Naive thymus-derived CD8-positive, alpha-beta T cell (primary cell): ENCODE measurements at regions not wholly inside any gene's neighbourhood (a gene's known extent, or its start where the extent isn't known, plus 50 kb on each side); places are given as distances from the start of the nearest gene placed in this dataset.
"Not testable (repeated sequence)": the region's sequence is repeated elsewhere in the genome, so short reads cannot be mapped to it uniquely, and the experiment has no call there.

Source experiments
- ATAC-seq, 2 donors: fragments of 150-1000 bp; cut with Tn5 transposase in 1 of 2; sonication (Bioruptor Pico), chemical (Tn5 transposase) in 1 of 2; 1 replicate in 1 of 2; 2 replicates in 1 of 2; pipeline ENCODE4 v1.10.0; 2021; ENCODE audit warnings: mild to moderate bottlenecking in 2 of 2, moderate library complexity in 2 of 2
- POLR2A ChIA-PET: fragments of 350-600 bp; sonication (Branson Sonifier 250); formaldehyde crosslinking; loops from one replicate; lab custom pipeline; 2021; ENCODE audit warnings: antibody characterized with exemption; lab: Charles Lee
- DNase-seq, 10 donors: peaks; one replicate each; pipeline versions ENCODE4 v3.0.0 to v3.0.0-alpha.2; 2020 to 2022
- H3K27ac Mint-ChIP-seq, 10 donors: one replicate each; pipeline ENCODE4 v1.8.0; 2020 to 2022; ENCODE audit warnings: mild to moderate bottlenecking in 10 of 10, mixed read lengths in 10 of 10, moderate library complexity in 4 of 10, inconsistent platforms in 1 of 10
- H3K27me3 Mint-ChIP-seq, 5 donors: one replicate each; pipeline ENCODE4 v1.8.0; 2021 to 2022; ENCODE audit warnings: mixed read lengths in 5 of 5
- H3K36me3 Mint-ChIP-seq, 3 donors: one replicate each; pipeline ENCODE4 v1.8.0; 2020 to 2022; ENCODE audit warnings: mixed read lengths in 3 of 3, mild to moderate bottlenecking in 2 of 3, inconsistent platforms in 1 of 3
- H3K4me1 Mint-ChIP-seq, 4 donors: one replicate each; pipeline ENCODE4 v1.8.0; 2021 to 2022; ENCODE audit warnings: mixed read lengths in 4 of 4
- H3K4me3 Mint-ChIP-seq, 10 donors: one replicate each; pipeline ENCODE4 v1.8.0; 2020 to 2022; ENCODE audit warnings: mild to moderate bottlenecking in 10 of 10, mixed read lengths in 10 of 10, moderate library complexity in 6 of 10, inconsistent platforms in 1 of 10
- H3K9me3 Mint-ChIP-seq, 9 donors: one replicate each; pipeline ENCODE4 v1.8.0; 2020 to 2022; ENCODE audit warnings: mixed read lengths in 9 of 9, mild to moderate bottlenecking in 3 of 9, inconsistent platforms in 1 of 9, moderate library complexity in 1 of 9

DNA sequence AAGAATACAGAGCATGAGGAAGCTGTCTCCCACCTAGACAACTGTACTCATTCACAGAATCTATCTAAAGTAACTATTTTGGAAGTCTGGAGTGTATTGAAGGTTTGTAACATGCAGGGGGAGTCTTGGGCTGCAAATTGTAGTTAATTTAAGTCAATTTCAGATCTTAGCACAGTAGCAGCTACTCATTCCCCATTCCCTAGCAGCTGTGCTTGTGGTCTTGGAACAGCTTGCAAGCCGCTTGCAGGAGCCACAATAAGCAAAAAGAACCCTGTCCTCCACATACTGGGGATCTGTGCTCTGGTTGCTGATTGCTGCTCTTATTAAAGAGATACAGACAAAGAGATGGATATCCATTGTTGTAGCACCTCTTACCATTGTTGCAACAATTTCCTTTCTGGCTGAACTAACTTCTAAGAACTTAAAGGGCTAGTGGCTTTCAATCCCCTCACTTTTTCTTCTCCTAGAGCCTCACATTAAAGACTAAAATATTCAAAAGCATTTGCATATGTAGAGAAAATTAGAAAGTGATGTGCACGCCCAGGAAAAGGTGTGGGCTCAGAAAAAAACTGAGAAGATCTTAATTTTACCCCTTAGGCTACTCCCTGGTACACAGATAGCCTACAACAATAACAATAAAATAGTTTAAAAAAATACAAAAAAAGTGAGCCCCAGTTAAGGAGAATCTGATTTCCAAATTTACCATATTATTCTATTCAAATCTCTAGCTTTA lies 1775.1 kb upstream of the PIK3C3 start:
- H3K4me1 Mint-ChIP-seq = no peaks in the 10 kb centered on the region
- no peak for ATAC-seq
- POLR2A ChIA-PET = no interaction called here
- no peak overlapping the region for H3K27ac Mint-ChIP-seq
- H3K27me3 Mint-ChIP-seq = no peaks in the 10 kb centered on the region
- peaks cover 0 to 13% (median 7%) of the 10 kb centered on the region in 9 donors for H3K9me3 Mint-ChIP-seq
- no peaks in the 10 kb centered on the region for H3K36me3 Mint-ChIP-seq
- DNase-seq = no peak
- no peak overlapping the region for H3K4me3 Mint-ChIP-seq

GRCh38 chr18:40168026-40168425 lies 1787.0 kb upstream of the PIK3C3 start:
- DNase-seq (no peak), ATAC-seq (no peak)
- Mint-ChIP-seq H3K4me3 (no peak overlapping the region), H3K36me3 (no peaks in the 10 kb centered on the region), H3K27me3 (no peaks in the 10 kb centered on the region), H3K9me3 (peaks cover 0 to 20% (median 1%) of the 10 kb centered on the region in 9 donors), H3K27ac (no peak overlapping the region), H3K4me1 (no peaks in the 10 kb centered on the region)
- POLR2A ChIA-PET = no interaction called here

DNA sequence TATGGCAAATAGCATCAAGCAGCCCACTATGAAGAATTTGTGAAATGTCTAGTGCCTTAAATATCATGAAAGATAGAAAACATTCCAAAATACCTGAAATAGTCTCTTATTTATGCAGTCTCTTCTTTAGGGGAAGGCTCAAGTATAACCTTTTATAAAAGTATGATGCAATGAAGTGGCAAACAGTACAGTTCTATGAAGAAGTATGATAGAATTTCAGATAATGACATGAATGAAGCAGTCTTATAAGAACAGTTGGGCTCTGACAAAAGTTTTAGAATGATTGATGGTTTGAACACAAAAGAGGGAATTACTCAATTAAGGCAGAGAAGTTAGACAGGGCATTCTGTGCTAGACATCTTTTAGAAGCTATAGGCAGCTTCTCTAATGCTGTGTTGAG lies 1791.8 kb upstream of the PIK3C3 start:
- Mint-ChIP-seq H3K4me1 (no peaks in the 10 kb centered on the region), H3K27me3 (no peaks in the 10 kb centered on the region), H3K27ac (no peak overlapping the region), H3K4me3 (no peak overlapping the region), H3K36me3 (no peaks in the 10 kb centered on the region), H3K9me3 (peaks cover 0 to 8% (median 0%) of the 10 kb centered on the region in 9 donors)
- no peak for ATAC-seq
- POLR2A ChIA-PET = no interaction called here
- DNase-seq = no peak

- POLR2A ChIA-PET = no interaction called here
- Mint-ChIP-seq H3K36me3 (no peaks in the 10 kb centered on the region), H3K27me3 (no peaks in the 10 kb centered on the region), H3K27ac (no peak overlapping the region), H3K9me3 (peaks cover 0 to 18% (median 3%) of the 10 kb centered on the region in 9 donors), H3K4me3 (no peak overlapping the region), H3K4me1 (no peaks in the 10 kb centered on the region)
- DNase-seq = no peak
- no peak for ATAC-seq
These were observed 1794.7 kb upstream of the PIK3C3 start for GRCh38 chr18:40160361-40160760.

GRCh38 chr18:40159141-40160017 lies 1795.7 kb upstream of the PIK3C3 start:
- Mint-ChIP-seq H3K4me1 (no peaks in the 10 kb centered on the region), H3K4me3 (no peak overlapping the region), H3K27me3 (no peaks in the 10 kb centered on the region), H3K27ac (no peak overlapping the region), H3K9me3 (peaks cover 0 to 18% (median 3%) of the 10 kb centered on the region in 9 donors), H3K36me3 (no peaks in the 10 kb centered on the region)
- ATAC-seq (no peak), DNase-seq (no peak)
- POLR2A ChIA-PET = no interaction called here

- no peaks in the 10 kb centered on the region for H3K27me3 Mint-ChIP-seq
- H3K36me3 Mint-ChIP-seq = no peaks in the 10 kb centered on the region
- ATAC-seq (no peak), DNase-seq (no peak)
- no peaks in the 10 kb centered on the region for H3K4me1 Mint-ChIP-seq
- POLR2A ChIA-PET = no interaction called here
- H3K27ac Mint-ChIP-seq = no peak overlapping the region
- H3K4me3 Mint-ChIP-seq = no peak overlapping the region
- H3K9me3 Mint-ChIP-seq = peaks cover 0 to 18% (median 3%) of the 10 kb centered on the region in 9 donors
These were observed 1797.9 kb upstream of the PIK3C3 start for GRCh38 chr18:40157120-40157519.

GRCh38 chr18:40152859-40153258 lies 1802.2 kb upstream of the PIK3C3 start:
- Mint-ChIP-seq H3K27me3 (no peaks in the 10 kb centered on the region), H3K36me3 (no peaks in the 10 kb centered on the region), H3K4me3 (no peak overlapping the region), H3K4me1 (no peaks in the 10 kb centered on the region), H3K9me3 (peaks cover 0 to 26% (median 5%) of the 10 kb centered on the region in 9 donors), H3K27ac (no peak overlapping the region)
- POLR2A ChIA-PET = no interaction called here
- DNase-seq = no peak
- no peak for ATAC-seq

DNA sequence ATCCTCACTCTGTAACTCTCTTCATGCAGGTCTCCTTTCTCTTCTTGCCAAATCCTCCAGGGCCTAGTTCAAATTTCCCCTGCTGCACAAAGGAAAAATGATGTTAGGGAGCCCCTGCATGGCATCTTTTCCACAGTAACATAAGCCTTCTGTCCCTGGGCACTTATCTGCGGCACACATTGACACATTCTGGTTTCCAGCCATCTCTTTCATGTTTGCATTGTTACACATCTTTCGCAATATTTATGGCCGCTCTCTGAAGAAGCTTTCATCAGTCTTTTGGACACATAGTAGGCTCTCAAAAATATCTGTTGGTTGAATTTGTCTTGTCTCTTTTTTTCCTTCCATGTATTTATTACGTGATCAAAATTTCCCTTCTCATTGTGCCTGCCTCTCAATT lies 1806.1 kb upstream of the PIK3C3 start:
- H3K27ac Mint-ChIP-seq = no peak overlapping the region
- H3K9me3 Mint-ChIP-seq = peaks cover 0 to 20% (median 5%) of the 10 kb centered on the region in 9 donors
- H3K27me3 Mint-ChIP-seq = no peaks in the 10 kb centered on the region
- POLR2A ChIA-PET = no interaction called here
- no peaks in the 10 kb centered on the region for H3K4me1 Mint-ChIP-seq
- no peaks in the 10 kb centered on the region for H3K36me3 Mint-ChIP-seq
- no peak overlapping the region for H3K4me3 Mint-ChIP-seq
- ATAC-seq = no peak
- DNase-seq = no peak

DNA sequence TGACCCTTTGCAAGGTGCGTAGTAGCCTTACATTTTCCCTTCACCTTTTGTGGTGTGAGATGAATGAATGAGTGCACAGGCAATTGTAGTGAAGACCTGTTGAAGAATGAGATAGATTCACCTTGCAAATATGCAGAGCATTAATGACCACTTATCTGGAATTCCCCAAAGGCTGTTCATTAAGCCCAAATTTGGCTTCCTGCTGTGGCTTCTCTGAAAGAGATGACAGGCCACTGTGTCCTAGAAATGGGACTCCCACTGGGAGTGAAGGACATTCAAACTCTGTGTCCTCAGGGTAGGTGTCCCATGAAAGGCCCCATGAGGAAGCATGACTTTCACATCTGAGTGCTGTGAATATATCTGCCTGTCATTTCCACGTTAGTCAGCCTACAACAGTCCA lies 1821.8 kb upstream of the PIK3C3 start:
- peaks cover 0 to 24% (median 5%) of the 10 kb centered on the region in 9 donors for H3K9me3 Mint-ChIP-seq
- no peaks in the 10 kb centered on the region for H3K36me3 Mint-ChIP-seq
- H3K4me1 Mint-ChIP-seq = no peaks in the 10 kb centered on the region
- ATAC-seq (no peak), DNase-seq (no peak)
- no peak overlapping the region for H3K4me3 Mint-ChIP-seq
- H3K27me3 Mint-ChIP-seq = no peaks in the 10 kb centered on the region
- no peak overlapping the region for H3K27ac Mint-ChIP-seq
- POLR2A ChIA-PET = no interaction called here

GRCh38 chr18:40132438-40132837 lies 1822.6 kb upstream of the PIK3C3 start:
- H3K27ac Mint-ChIP-seq, POLR2A ChIA-PET, H3K36me3 Mint-ChIP-seq, H3K27me3 Mint-ChIP-seq, H3K4me1 Mint-ChIP-seq, ATAC-seq, H3K4me3 Mint-ChIP-seq, DNase-seq: not testable (repeated sequence)
- peaks cover 0 to 27% (median 7%) of the 10 kb centered on the region in 9 donors for H3K9me3 Mint-ChIP-seq

GRCh38 chr18:40124107-40124506 lies 1830.9 kb upstream of the PIK3C3 start:
- Mint-ChIP-seq H3K4me3 (no peak overlapping the region), H3K36me3 (no peaks in the 10 kb centered on the region), H3K4me1 (no peaks in the 10 kb centered on the region), H3K27ac (no peak overlapping the region), H3K9me3 (peaks cover 2 to 16% (median 6%) of the 10 kb centered on the region in 9 donors), H3K27me3 (no peaks in the 10 kb centered on the region)
- ATAC-seq = no peak
- POLR2A ChIA-PET = no interaction called here
- DNase-seq = no peak

- H3K27ac Mint-ChIP-seq = no peak overlapping the region
- no peaks in the 10 kb centered on the region for H3K36me3 Mint-ChIP-seq
- no peak for DNase-seq
- POLR2A ChIA-PET = no interaction called here
- H3K27me3 Mint-ChIP-seq = no peaks in the 10 kb centered on the region
- no peaks in the 10 kb centered on the region for H3K4me1 Mint-ChIP-seq
- H3K9me3 Mint-ChIP-seq = peaks cover 0 to 20% (median 12%) of the 10 kb centered on the region in 9 donors
- ATAC-seq = no peak
- no peak overlapping the region for H3K4me3 Mint-ChIP-seq
These were observed 1834.1 kb upstream of the PIK3C3 start for GRCh38 chr18:40120796-40121391.

- POLR2A ChIA-PET = no interaction called here
- H3K4me1 Mint-ChIP-seq = no peaks in the 10 kb centered on the region
- no peaks in the 10 kb centered on the region for H3K36me3 Mint-ChIP-seq
- H3K27ac Mint-ChIP-seq = no peak overlapping the region
- DNase-seq (no peak), ATAC-seq (no peak)
- H3K27me3 Mint-ChIP-seq = no peaks in the 10 kb centered on the region
- peaks cover 0 to 20% (median 12%) of the 10 kb centered on the region in 9 donors for H3K9me3 Mint-ChIP-seq
- no peak overlapping the region for H3K4me3 Mint-ChIP-seq
These were observed 1834.7 kb upstream of the PIK3C3 start for GRCh38 chr18:40120356-40120755.
